ENCODE measurements at regions not wholly inside any gene's neighbourhood (a gene's known extent, or its start where the extent isn't known, plus 50 kb on each side); places are given as distances from the start of the nearest gene placed in this dataset.

DNA sequence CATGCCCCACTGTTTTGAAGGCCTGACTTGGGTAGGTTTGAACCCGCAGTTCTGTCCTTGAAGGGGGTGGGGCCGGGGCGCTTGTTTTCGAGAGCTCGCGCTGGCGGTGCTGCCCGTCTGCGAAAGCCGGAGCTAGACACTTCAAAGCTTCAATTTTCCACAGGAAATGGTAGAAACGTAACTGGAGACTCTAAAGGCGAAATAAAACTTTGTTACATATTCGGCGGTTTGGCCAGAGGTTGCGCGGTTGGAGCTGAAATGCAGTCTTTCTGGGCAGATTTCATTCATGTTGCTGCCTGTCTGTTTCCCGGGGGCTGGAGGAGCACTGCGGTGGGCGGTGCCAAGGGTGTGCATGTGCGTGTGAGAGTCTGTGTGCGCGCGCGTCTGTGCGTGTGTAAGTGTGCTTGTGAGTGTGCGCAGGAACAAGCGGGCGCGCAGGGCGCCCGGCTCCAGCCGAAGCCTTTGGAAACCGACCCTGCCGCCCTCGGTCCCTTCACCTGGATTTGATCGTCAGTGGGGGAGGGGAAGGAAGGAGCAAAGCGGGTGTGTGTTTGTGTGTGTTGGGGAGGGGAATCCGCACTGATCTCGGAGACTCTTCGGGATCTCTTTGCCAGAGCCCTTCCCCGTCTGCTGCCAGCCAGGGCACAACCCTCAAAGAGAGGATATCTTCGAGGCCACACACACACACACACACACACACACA is 227.7 kb upstream of the CRY1 start:
- no peak overlapping the region for H2BK15ac ChIP-seq (ENCODE audit: low read depth, poor library complexity, severe bottlenecking)

GRCh38 chr12:107322063-107322462 is 228.7 kb upstream of the CRY1 start:
- H2BK12ac ChIP-seq (ENCODE audit: low read length in 2 of 2) = no peak overlapping the region
- H2BK15ac ChIP-seq (ENCODE audit: low read depth, poor library complexity, severe bottlenecking) = no peak overlapping the region
- H3K18ac ChIP-seq (ENCODE audit: low read depth in 1 of 2, low read length in 2 of 2) = no peak overlapping the region
- no peak overlapping the region for H2AFZ ChIP-seq (ENCODE audit: low read depth, low read length)
- H3K23ac ChIP-seq (ENCODE audit: low read length in 2 of 2) = no peak overlapping the region
- DNase-seq = no peak
- H3K4me2 ChIP-seq (ENCODE audit: low read length, poor library complexity, severe bottlenecking) = no peak overlapping the region
- no peaks in the 10 kb centered on the region for H3K9me3 ChIP-seq (ENCODE audit: control insufficient read depth, low read length)
- no peak overlapping the region for H2BK120ac ChIP-seq (ENCODE audit: low read depth, low read length)
- no peak overlapping the region for H4K8ac ChIP-seq (ENCODE audit: low read length)
- H3K14ac ChIP-seq (ENCODE audit: low read length in 2 of 2) = no peak overlapping the region
- H2BK5ac ChIP-seq (ENCODE audit: low read depth, low read length, poor library complexity, severe bottlenecking) = no peak overlapping the region
- H3K79me1 ChIP-seq (replicated peaks; ENCODE audit: low read length, poor library complexity, severe bottlenecking) = peaks cover 12% of the 10 kb centered on the region
- no peak overlapping the region for H3K4ac ChIP-seq (ENCODE audit: low read depth in 1 of 2, low read length in 2 of 2)
- H3K4me1 ChIP-seq (ENCODE audit: control insufficient read depth, insufficient read depth, low read depth, low read length) = peaks cover 27% of the 10 kb centered on the region
- H3K36me3 ChIP-seq (ENCODE audit: control insufficient read depth in 1 of 2, insufficient read depth in 2 of 2, low read depth in 1 of 2, low read length in 2 of 2) = no peaks in the 10 kb centered on the region
- H2AK5ac ChIP-seq (ENCODE audit: low read length, severe bottlenecking) = no peak overlapping the region
- peaks cover 26 to 52% of the 10 kb centered on the region in 2 experiments for H3K27me3 ChIP-seq (ENCODE audit: control insufficient read depth in 1 of 2, insufficient read depth in 1 of 2, low read length in 2 of 2)
- H3K4me3 ChIP-seq (ENCODE audit: insufficient read depth in 1 of 2, low read depth in 1 of 2, low read length in 2 of 2) = no peak overlapping the region
- H3K9ac ChIP-seq (ENCODE audit: low read length) = no peak overlapping the region
- no peak overlapping the region for H3K27ac ChIP-seq (ENCODE audit: low read length, poor library complexity, severe bottlenecking)
- no CpG with 5 or more reads among the region's 3 CpGs for WGBS
- no peak overlapping the region for H4K91ac ChIP-seq (ENCODE audit: low read length)

More for the DNA sequence above, 227.7 kb upstream of the CRY1 start:
- 2% methylated on average over 24 of the region's 42 CpGs for WGBS
- Histone ChIP-seq H3K18ac (ENCODE audit: low read depth in 1 of 2, low read length in 2 of 2) (no peak overlapping the region), H3K4ac (ENCODE audit: low read depth in 1 of 2, low read length in 2 of 2) (no peak overlapping the region), H4K8ac (ENCODE audit: low read length) (no peak overlapping the region), H2AFZ (ENCODE audit: low read depth, low read length) (no peak overlapping the region), H3K23ac (ENCODE audit: low read length in 2 of 2) (no peak overlapping the region), H3K9ac (ENCODE audit: low read length) (peak overlapping the region; percentile 62), H3K4me2 (ENCODE audit: low read length, poor library complexity, severe bottlenecking) (peak overlapping the region; percentile 100), H3K79me1 (replicated peaks; ENCODE audit: low read length, poor library complexity, severe bottlenecking) (peaks cover 12% of the 10 kb centered on the region), H2BK12ac (ENCODE audit: low read length in 2 of 2) (no peak overlapping the region), H3K4me3 (ENCODE audit: insufficient read depth in 1 of 2, low read depth in 1 of 2, low read length in 2 of 2) (peak overlapping the region; percentile 53 to 76), H3K4me1 (ENCODE audit: control insufficient read depth, insufficient read depth, low read depth, low read length) (peaks cover 27% of the 10 kb centered on the region), H3K14ac (ENCODE audit: low read length in 2 of 2) (no peak overlapping the region), H3K36me3 (ENCODE audit: control insufficient read depth in 1 of 2, insufficient read depth in 2 of 2, low read depth in 1 of 2, low read length in 2 of 2) (no peaks in the 10 kb centered on the region), H3K27me3 (ENCODE audit: control insufficient read depth in 1 of 2, insufficient read depth in 1 of 2, low read length in 2 of 2) (peaks cover 26 to 58% of the 10 kb centered on the region in 2 experiments), H2AK5ac (ENCODE audit: low read length, severe bottlenecking) (no peak overlapping the region), H2BK120ac (ENCODE audit: low read depth, low read length) (no peak overlapping the region), H2BK5ac (ENCODE audit: low read depth, low read length, poor library complexity, severe bottlenecking) (no peak overlapping the region), H4K91ac (ENCODE audit: low read length) (no peak overlapping the region), H3K9me3 (ENCODE audit: control insufficient read depth, low read length) (no peaks in the 10 kb centered on the region), H3K27ac (ENCODE audit: low read length, poor library complexity, severe bottlenecking) (no peak overlapping the region)
- no peak for DNase-seq

DNA sequence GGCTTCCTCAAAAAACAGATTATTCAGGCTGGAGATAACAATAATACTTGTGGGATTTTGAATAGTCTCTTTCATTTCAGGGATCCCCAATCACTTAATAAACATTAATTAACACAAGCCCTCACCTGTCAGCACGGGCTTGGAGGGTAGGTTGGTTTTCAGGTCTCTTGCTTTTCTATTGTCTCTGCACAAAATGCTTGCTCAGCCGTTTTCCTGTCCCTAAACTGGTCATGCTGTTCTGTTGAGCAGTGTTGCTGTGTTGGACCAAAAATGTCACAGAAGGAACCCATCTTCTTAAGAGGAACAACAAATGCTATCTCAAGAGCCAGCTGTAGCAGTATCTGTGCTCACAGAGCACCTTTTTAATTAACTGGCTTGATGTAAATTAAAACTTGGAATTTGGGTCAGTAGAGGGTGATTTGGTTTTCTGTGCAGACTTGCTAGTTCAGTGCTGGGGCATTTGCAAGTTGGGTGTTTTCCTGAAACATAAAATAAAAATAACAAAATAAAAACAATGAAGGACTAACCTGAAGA is 231.8 kb upstream of the CRY1 start:
- no peak overlapping the region for H3K27ac ChIP-seq (ENCODE audit: low read length, poor library complexity, severe bottlenecking)
- H3K9me3 ChIP-seq (ENCODE audit: control insufficient read depth, low read length) = no peaks in the 10 kb centered on the region
- no peak overlapping the region for H3K18ac ChIP-seq (ENCODE audit: low read depth in 1 of 2, low read length in 2 of 2)
- no peak overlapping the region for H2BK120ac ChIP-seq (ENCODE audit: low read depth, low read length)
- no peak overlapping the region for H2BK12ac ChIP-seq (ENCODE audit: low read length in 2 of 2)
- H3K36me3 ChIP-seq (ENCODE audit: control insufficient read depth in 1 of 2, insufficient read depth in 2 of 2, low read depth in 1 of 2, low read length in 2 of 2) = no peaks in the 10 kb centered on the region
- no peak overlapping the region for H3K9ac ChIP-seq (ENCODE audit: low read length)
- no peak overlapping the region for H4K91ac ChIP-seq (ENCODE audit: low read length)
- H3K4me2 ChIP-seq (ENCODE audit: low read length, poor library complexity, severe bottlenecking) = no peak overlapping the region
- no peak overlapping the region for H3K4me3 ChIP-seq (ENCODE audit: insufficient read depth in 1 of 2, low read depth in 1 of 2, low read length in 2 of 2)
- no peak overlapping the region for H3K23ac ChIP-seq (ENCODE audit: low read length in 2 of 2)
- peaks cover 18% of the 10 kb centered on the region for H3K4me1 ChIP-seq (ENCODE audit: control insufficient read depth, insufficient read depth, low read depth, low read length)
- H3K27me3 ChIP-seq (ENCODE audit: control insufficient read depth in 1 of 2, insufficient read depth in 1 of 2, low read length in 2 of 2) = peaks cover 22 to 39% of the 10 kb centered on the region in 2 experiments
- H2AFZ ChIP-seq (ENCODE audit: low read depth, low read length) = no peak overlapping the region
- H2BK15ac ChIP-seq (ENCODE audit: low read depth, poor library complexity, severe bottlenecking) = no peak overlapping the region
- 25% methylated on average over 2 of the region's 2 CpGs for WGBS
- H3K79me1 ChIP-seq (replicated peaks; ENCODE audit: low read length, poor library complexity, severe bottlenecking) = peaks cover 7% of the 10 kb centered on the region
- H2AK5ac ChIP-seq (ENCODE audit: low read length, severe bottlenecking) = no peak overlapping the region
- no peak overlapping the region for H3K14ac ChIP-seq (ENCODE audit: low read length in 2 of 2)
- no peak overlapping the region for H2BK5ac ChIP-seq (ENCODE audit: low read depth, low read length, poor library complexity, severe bottlenecking)
- DNase-seq = no peak
- H3K4ac ChIP-seq (ENCODE audit: low read depth in 1 of 2, low read length in 2 of 2) = no peak overlapping the region
- H4K8ac ChIP-seq (ENCODE audit: low read length) = no peak overlapping the region

- Histone ChIP-seq H4K91ac (ENCODE audit: low read length) (no peak overlapping the region), H3K14ac (ENCODE audit: low read length in 2 of 2) (no peak overlapping the region), H3K9me3 (ENCODE audit: control insufficient read depth, low read length) (no peaks in the 10 kb centered on the region), H2BK12ac (ENCODE audit: low read length in 2 of 2) (no peak overlapping the region), H3K4me3 (ENCODE audit: insufficient read depth in 1 of 2, low read depth in 1 of 2, low read length in 2 of 2) (no peak overlapping the region), H3K4ac (ENCODE audit: low read depth in 1 of 2, low read length in 2 of 2) (no peak overlapping the region), H3K9ac (ENCODE audit: low read length) (no peak overlapping the region), H2BK5ac (ENCODE audit: low read depth, low read length, poor library complexity, severe bottlenecking) (no peak overlapping the region), H3K18ac (ENCODE audit: low read depth in 1 of 2, low read length in 2 of 2) (no peak overlapping the region), H3K27ac (ENCODE audit: low read length, poor library complexity, severe bottlenecking) (no peak overlapping the region), H3K4me2 (ENCODE audit: low read length, poor library complexity, severe bottlenecking) (no peak overlapping the region), H3K27me3 (ENCODE audit: control insufficient read depth in 1 of 2, insufficient read depth in 1 of 2, low read length in 2 of 2) (peaks cover 16 to 37% of the 10 kb centered on the region in 2 experiments), H3K79me1 (replicated peaks; ENCODE audit: low read length, poor library complexity, severe bottlenecking) (peaks cover 5% of the 10 kb centered on the region), H2AK5ac (ENCODE audit: low read length, severe bottlenecking) (no peak overlapping the region), H2AFZ (ENCODE audit: low read depth, low read length) (no peak overlapping the region), H4K8ac (ENCODE audit: low read length) (no peak overlapping the region), H3K4me1 (ENCODE audit: control insufficient read depth, insufficient read depth, low read depth, low read length) (peaks cover 10% of the 10 kb centered on the region), H2BK120ac (ENCODE audit: low read depth, low read length) (no peak overlapping the region), H2BK15ac (ENCODE audit: low read depth, poor library complexity, severe bottlenecking) (no peak overlapping the region), H3K36me3 (ENCODE audit: control insufficient read depth in 1 of 2, insufficient read depth in 2 of 2, low read depth in 1 of 2, low read length in 2 of 2) (no peaks in the 10 kb centered on the region), H3K23ac (ENCODE audit: low read length in 2 of 2) (no peak overlapping the region)
- 67% methylated on average over 2 of the region's 2 CpGs for WGBS
- DNase-seq = no peak
Observed at GRCh38 chr12:107326237-107326636, 232.9 kb upstream of the CRY1 start.

Measured in mesenchymal stem cell (in vitro differentiated cells and primary cell).